WTC11 (cell line): ENCODE measurements at regions not wholly inside any gene's neighbourhood (a gene's known extent, or its start where the extent isn't known, plus 50 kb on each side); places are given as distances from the start of the nearest gene placed in this dataset.

ENCODE experiments used
- NR1H2 ChIP-seq: sonication (generic); formaldehyde crosslinking; IDR thresholded peaks from 2 replicates; pipeline ENCODE4 v1.9.0; 2021; ENCODE audit warnings: mild to moderate bottlenecking, moderate library complexity, missing genetic modification reagents
- PRDM15 ChIP-seq: sonication (generic); formaldehyde crosslinking; IDR thresholded peaks from 2 replicates; pipeline ENCODE4 v1.8.0; 2022; ENCODE audit warnings: missing genetic modification reagents
- SP1 ChIP-seq: sonication (generic); formaldehyde crosslinking; conservative IDR thresholded peaks from 2 replicates; pipeline ENCODE4 v1.8.1; 2022; ENCODE audit warnings: missing genetic modification reagents

GRCh38 chr4:111812760-111813159, 332.5 kb upstream of the FAM241A start:
- TF ChIP-seq NR1H2 (CRISPR knock-in tag) = no peak
- TF ChIP-seq SP1 (CRISPR knock-in tag) = no peak
- no peak for TF ChIP-seq PRDM15 (CRISPR knock-in tag)
